ENCODE measurements at regions not wholly inside any gene's neighbourhood (a gene's known extent, or its start where the extent isn't known, plus 50 kb on each side); places are given as distances from the start of the nearest gene placed in this dataset.

DNA sequence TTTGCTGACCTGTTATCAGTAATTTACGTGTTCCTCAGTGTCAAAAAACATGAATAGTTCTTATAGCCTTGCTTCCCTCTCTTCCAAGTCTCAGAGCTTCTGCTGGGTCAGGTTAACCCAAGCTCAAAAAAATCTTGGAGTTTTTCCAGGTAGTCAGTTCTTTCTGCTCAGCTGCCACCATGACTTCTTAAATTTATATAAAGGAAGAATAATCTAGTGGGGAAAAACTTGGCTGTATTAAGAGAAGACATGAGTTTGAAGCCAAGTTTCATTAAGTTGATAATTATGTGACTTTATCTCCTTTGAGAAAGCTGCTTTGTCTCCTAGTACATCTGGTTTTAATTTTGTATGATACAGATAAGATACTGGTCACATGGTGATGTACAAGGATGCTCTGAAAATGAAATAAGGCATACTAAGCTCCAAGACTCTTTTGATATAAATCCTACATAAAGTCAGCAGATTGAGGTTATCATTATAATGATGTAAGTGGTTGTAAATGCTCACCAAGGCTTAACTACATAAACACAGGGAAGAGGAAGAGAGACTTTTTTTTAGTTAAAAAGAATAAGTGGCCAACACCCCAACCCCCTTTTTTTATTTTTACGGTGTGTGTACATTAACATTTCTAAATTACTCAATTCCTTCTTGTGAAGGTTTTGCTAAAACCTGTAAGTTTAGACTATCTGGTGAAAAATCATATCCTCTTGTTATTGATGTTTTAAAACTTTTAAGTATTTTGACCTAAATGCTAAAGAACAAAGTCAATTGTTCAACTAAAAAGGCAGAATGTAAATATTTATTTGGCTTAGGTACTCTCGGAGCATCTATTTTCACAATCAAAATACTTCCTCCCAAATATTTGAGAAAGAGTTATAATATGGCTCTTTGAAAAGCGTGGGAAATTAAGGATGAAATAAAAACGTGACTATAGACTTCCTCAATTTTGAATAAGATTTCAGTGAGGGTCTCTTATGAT, 84.1 kb upstream of the SLC38A2 start:
- H3K79me2 ChIP-seq (ENCODE audit: control insufficient read depth, insufficient read depth, low read length) = no peaks in the 10 kb centered on the region
- DNase-seq (ENCODE audit: low read depth, low spot score) (no peak), FAIRE-seq (no peak)
- H3K4me3 ChIP-seq (ENCODE audit: control insufficient read depth in 2 of 3, extremely low read depth in 1 of 3, insufficient read depth in 2 of 3, low read depth in 1 of 3, low read length in 3 of 3) = no peak overlapping the region
- no peaks in the 10 kb centered on the region for H3K9me3 ChIP-seq (ENCODE audit: control insufficient read depth, low read depth, low read length)
- no peaks in the 10 kb centered on the region for H3K27me3 ChIP-seq (ENCODE audit: control insufficient read depth, extremely low read depth, insufficient read depth, low read length)
- peaks cover 0 to 3% of the 10 kb centered on the region in 2 experiments for H3K36me3 ChIP-seq (ENCODE audit: control insufficient read depth in 2 of 2, extremely low read depth in 1 of 2, insufficient read depth in 2 of 2, low read length in 2 of 2)
- H4K20me1 ChIP-seq (ENCODE audit: control insufficient read depth, extremely low read depth, insufficient read depth, low read length) = no peaks in the 10 kb centered on the region
- H2AFZ ChIP-seq (ENCODE audit: control insufficient read depth, low read length) = no peak overlapping the region
- no peak for TF ChIP-seq EZH2 (IDR thresholded peaks at IDR 0.05; ENCODE audit: low read length)
- TF ChIP-seq, protein P1, sequence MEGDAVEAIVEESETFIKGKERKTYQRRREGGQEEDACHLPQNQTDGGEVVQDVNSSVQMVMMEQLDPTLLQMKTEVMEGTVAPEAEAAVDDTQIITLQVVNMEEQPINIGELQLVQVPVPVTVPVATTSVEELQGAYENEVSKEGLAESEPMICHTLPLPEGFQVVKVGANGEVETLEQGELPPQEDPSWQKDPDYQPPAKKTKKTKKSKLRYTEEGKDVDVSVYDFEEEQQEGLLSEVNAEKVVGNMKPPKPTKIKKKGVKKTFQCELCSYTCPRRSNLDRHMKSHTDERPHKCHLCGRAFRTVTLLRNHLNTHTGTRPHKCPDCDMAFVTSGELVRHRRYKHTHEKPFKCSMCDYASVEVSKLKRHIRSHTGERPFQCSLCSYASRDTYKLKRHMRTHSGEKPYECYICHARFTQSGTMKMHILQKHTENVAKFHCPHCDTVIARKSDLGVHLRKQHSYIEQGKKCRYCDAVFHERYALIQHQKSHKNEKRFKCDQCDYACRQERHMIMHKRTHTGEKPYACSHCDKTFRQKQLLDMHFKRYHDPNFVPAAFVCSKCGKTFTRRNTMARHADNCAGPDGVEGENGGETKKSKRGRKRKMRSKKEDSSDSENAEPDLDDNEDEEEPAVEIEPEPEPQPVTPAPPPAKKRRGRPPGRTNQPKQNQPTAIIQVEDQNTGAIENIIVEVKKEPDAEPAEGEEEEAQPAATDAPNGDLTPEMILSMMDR (optimal IDR thresholded peaks at IDR 0.05 in 1 of 3, IDR thresholded peaks at IDR 0.05 in 1 of 3, conservative IDR thresholded peaks at IDR 0.05 in 1 of 3; ENCODE audit: extremely low read depth in 1 of 3, insufficient read depth in 2 of 3, low read length in 3 of 3) = no peak
- peak overlapping the region; percentile 62 for H3K4me2 ChIP-seq (ENCODE audit: control insufficient read depth, extremely low read depth, insufficient read depth, low read depth, low read length)
- dilution Hi-C loops (cut with MboI; ENCODE audit: extremely low pct_ligation_motif_present, low sequenced_read_pairs) = no loop called here
- H3K27ac ChIP-seq (ENCODE audit: control insufficient read depth, insufficient read depth, low read length) = peak overlapping the region; percentile 34
- no peaks in the 10 kb centered on the region for H3K9me1 ChIP-seq (ENCODE audit: control insufficient read depth, extremely low read depth, insufficient read depth, low read length)
- H3K4me1 ChIP-seq (ENCODE audit: control insufficient read depth, extremely low read depth, insufficient read depth, low read length) = peaks cover 59% of the 10 kb centered on the region
- no peak overlapping the region for H3K9ac ChIP-seq (ENCODE audit: control insufficient read depth, extremely low read depth, insufficient read depth, low read length)

DNA sequence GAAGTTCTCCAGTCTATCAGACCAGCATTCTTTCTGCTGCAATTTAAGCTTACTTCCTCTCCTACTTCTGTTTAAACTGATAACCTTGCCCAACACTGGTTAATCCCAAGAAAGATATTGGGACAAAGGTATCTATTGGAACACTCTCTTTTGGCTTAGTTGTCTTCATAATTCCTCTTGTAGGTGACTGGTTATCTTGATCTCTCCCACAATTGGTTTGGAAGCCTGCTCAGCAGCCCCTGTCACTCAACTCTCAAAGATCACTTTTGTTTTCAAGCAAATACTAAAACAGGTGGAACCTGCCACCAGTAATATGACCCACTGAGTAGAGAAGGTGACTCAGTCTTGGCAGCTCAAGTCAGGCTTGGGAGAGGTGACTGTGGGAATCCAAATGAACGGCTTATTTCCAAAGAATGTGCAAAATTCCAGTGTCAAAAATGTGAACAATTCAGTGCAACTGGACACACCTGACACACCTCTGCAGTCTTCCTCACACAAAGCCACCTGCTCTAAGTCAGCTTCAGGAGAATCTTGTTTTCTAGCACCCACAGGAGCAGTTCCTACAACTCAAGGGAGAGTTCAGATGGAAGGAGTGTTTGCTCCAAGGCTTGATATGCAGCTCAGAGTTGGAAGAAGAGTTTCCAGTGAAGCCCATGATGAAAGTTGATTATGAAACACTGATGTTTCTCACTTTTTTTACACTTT, 83.2 kb upstream of the SLC38A2 start:
- DNase-seq (ENCODE audit: low read depth, low spot score) (no peak), FAIRE-seq (peak; percentile 23)
- Histone ChIP-seq H3K9me3 (ENCODE audit: control insufficient read depth, low read depth, low read length) (no peaks in the 10 kb centered on the region), H2AFZ (ENCODE audit: control insufficient read depth, low read length) (no peak overlapping the region), H3K36me3 (ENCODE audit: control insufficient read depth in 2 of 2, extremely low read depth in 1 of 2, insufficient read depth in 2 of 2, low read length in 2 of 2) (peaks cover 0 to 3% of the 10 kb centered on the region in 2 experiments), H3K9ac (ENCODE audit: control insufficient read depth, extremely low read depth, insufficient read depth, low read length) (no peak overlapping the region), H3K79me2 (ENCODE audit: control insufficient read depth, insufficient read depth, low read length) (no peaks in the 10 kb centered on the region), H4K20me1 (ENCODE audit: control insufficient read depth, extremely low read depth, insufficient read depth, low read length) (no peaks in the 10 kb centered on the region), H3K9me1 (ENCODE audit: control insufficient read depth, extremely low read depth, insufficient read depth, low read length) (no peaks in the 10 kb centered on the region), H3K4me2 (ENCODE audit: control insufficient read depth, extremely low read depth, insufficient read depth, low read depth, low read length) (peak overlapping the region; percentile 62), H3K4me3 (ENCODE audit: control insufficient read depth in 2 of 3, extremely low read depth in 1 of 3, insufficient read depth in 2 of 3, low read depth in 1 of 3, low read length in 3 of 3) (no peak overlapping the region), H3K27me3 (ENCODE audit: control insufficient read depth, extremely low read depth, insufficient read depth, low read length) (no peaks in the 10 kb centered on the region), H3K4me1 (ENCODE audit: control insufficient read depth, extremely low read depth, insufficient read depth, low read length) (peaks cover 64% of the 10 kb centered on the region), H3K27ac (ENCODE audit: control insufficient read depth, insufficient read depth, low read length) (peak overlapping the region; percentile 34)
- dilution Hi-C loops (cut with MboI; ENCODE audit: extremely low pct_ligation_motif_present, low sequenced_read_pairs) = no loop called here
- no peak for TF ChIP-seq EZH2 (IDR thresholded peaks at IDR 0.05; ENCODE audit: low read length)
- TF ChIP-seq, protein P1 (optimal IDR thresholded peaks at IDR 0.05 in 1 of 3, IDR thresholded peaks at IDR 0.05 in 1 of 3, conservative IDR thresholded peaks at IDR 0.05 in 1 of 3; ENCODE audit: extremely low read depth in 1 of 3, insufficient read depth in 2 of 3, low read length in 3 of 3) = no peak

Measured in keratinocyte (primary cell).